GM19468 (cell line): ENCODE measurements at regions not wholly inside any gene's neighbourhood (a gene's known extent, or its start where the extent isn't known, plus 50 kb on each side); places are given as distances from the start of the nearest gene placed in this dataset.
"Not testable (repeated sequence)": the region's sequence is repeated elsewhere in the genome, so short reads cannot be mapped to it uniquely, and the experiment has no call there.

Experiments used
- ATAC-seq: cut with Tn5 transposase; IDR thresholded peaks from one replicate; pipeline ENCODE4 v1.9.1; 2021; ENCODE audit warnings: mild to moderate bottlenecking, moderate library complexity, moderate number of reproducible peaks; ENCODE audit not compliant: unreplicated experiment; ENCODE audit errors: extremely low read depth

- ATAC-seq: no peak
Measured at GRCh38 chr9:85114799-85115198, 445.3 kb downstream of the NTRK2 start.

- no peak for ATAC-seq
Measured at GRCh38 chr9:85112933-85113418, 443.4 kb downstream of the NTRK2 start.

GRCh38 chr9:85112391-85112790 lies 442.9 kb downstream of the NTRK2 start:
- ATAC-seq: no peak

GRCh38 chr9:85108746-85109145 lies 439.2 kb downstream of the NTRK2 start:
- ATAC-seq: no peak

GRCh38 chr9:85108229-85108628 lies 438.7 kb downstream of the NTRK2 start:
- no peak for ATAC-seq

GRCh38 chr9:85089188-85089969 lies 419.9 kb downstream of the NTRK2 start:
- no peak for ATAC-seq

GRCh38 chr9:85081963-85082362 lies 412.4 kb downstream of the NTRK2 start:
- ATAC-seq: no peak

GRCh38 chr9:85079349-85079748 lies 409.8 kb downstream of the NTRK2 start:
- no peak for ATAC-seq

GRCh38 chr9:85077944-85078343 lies 408.4 kb downstream of the NTRK2 start:
- no peak for ATAC-seq

- not testable (repeated sequence) for ATAC-seq
Measured at GRCh38 chr9:85077146-85077545, 407.6 kb downstream of the NTRK2 start.
